ENCODE measurements at regions not wholly inside any gene's neighbourhood (a gene's known extent, or its start where the extent isn't known, plus 50 kb on each side); places are given as distances from the start of the nearest gene placed in this dataset.

DNA sequence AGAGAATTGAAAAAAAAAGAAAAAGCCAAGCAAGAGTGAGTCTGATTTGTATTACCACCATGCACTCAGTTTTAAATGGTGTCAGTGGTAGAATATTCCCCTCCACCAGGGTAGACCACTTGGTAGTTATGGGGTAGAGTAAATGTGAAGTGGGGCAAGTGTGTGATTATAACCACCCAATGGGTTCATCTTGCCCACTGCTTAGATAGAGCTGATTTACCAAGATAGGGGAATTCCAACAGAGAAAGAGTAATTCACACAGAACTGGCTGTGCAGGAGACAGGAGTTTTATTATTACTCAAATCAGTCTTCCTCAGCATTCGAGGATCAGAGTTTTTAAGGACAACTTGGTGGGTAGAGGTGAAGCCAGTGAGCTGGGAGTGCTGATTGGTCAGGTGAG, 113.3 kb upstream of the RAI14 start:
- Histone ChIP-seq H3K27ac (replicated peaks) (no peak overlapping the region), H3K27me3 (ENCODE audit: insufficient read depth, poor library complexity, severe bottlenecking) (peaks cover 4% of the 10 kb centered on the region), H3K4me3 (replicated peaks; ENCODE audit: insufficient read depth, low read length) (no peak overlapping the region)
- no peak for DNase-seq (ENCODE audit: low read depth in 1 of 2, low spot score in 1 of 2)
- no peak for TF ChIP-seq GABPA (IDR thresholded peaks at IDR 0.05; ENCODE audit: low read depth)
- TF ChIP-seq, protein P1, sequence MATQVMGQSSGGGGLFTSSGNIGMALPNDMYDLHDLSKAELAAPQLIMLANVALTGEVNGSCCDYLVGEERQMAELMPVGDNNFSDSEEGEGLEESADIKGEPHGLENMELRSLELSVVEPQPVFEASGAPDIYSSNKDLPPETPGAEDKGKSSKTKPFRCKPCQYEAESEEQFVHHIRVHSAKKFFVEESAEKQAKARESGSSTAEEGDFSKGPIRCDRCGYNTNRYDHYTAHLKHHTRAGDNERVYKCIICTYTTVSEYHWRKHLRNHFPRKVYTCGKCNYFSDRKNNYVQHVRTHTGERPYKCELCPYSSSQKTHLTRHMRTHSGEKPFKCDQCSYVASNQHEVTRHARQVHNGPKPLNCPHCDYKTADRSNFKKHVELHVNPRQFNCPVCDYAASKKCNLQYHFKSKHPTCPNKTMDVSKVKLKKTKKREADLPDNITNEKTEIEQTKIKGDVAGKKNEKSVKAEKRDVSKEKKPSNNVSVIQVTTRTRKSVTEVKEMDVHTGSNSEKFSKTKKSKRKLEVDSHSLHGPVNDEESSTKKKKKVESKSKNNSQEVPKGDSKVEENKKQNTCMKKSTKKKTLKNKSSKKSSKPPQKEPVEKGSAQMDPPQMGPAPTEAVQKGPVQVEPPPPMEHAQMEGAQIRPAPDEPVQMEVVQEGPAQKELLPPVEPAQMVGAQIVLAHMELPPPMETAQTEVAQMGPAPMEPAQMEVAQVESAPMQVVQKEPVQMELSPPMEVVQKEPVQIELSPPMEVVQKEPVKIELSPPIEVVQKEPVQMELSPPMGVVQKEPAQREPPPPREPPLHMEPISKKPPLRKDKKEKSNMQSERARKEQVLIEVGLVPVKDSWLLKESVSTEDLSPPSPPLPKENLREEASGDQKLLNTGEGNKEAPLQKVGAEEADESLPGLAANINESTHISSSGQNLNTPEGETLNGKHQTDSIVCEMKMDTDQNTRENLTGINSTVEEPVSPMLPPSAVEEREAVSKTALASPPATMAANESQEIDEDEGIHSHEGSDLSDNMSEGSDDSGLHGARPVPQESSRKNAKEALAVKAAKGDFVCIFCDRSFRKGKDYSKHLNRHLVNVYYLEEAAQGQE (IDR thresholded peaks at IDR 0.05; ENCODE audit: insufficient replicate concordance, low read depth): no peak
- no peak for TF ChIP-seq POLR2AphosphoS5 (IDR thresholded peaks at IDR 0.05; ENCODE audit: low read depth)
- TF ChIP-seq SPI1 (IDR thresholded peaks at IDR 0.05; ENCODE audit: borderline replicate concordance, low read depth): no peak
- no peak for TF ChIP-seq CTCF (IDR thresholded peaks at IDR 0.05; ENCODE audit: insufficient read depth, low read length)

- no peak for DNase-seq (ENCODE audit: low read depth in 1 of 2, low spot score in 1 of 2)
Observed at GRCh38 chr5:34543687-34544086, 112.4 kb upstream of the RAI14 start.

GRCh38 chr5:34544403-34544802, 111.7 kb upstream of the RAI14 start:
- TF ChIP-seq SPI1 (IDR thresholded peaks at IDR 0.05; ENCODE audit: borderline replicate concordance, low read depth) (no peak), POLR2AphosphoS5 (IDR thresholded peaks at IDR 0.05; ENCODE audit: low read depth) (no peak), CTCF (IDR thresholded peaks at IDR 0.05; ENCODE audit: insufficient read depth, low read length) (no peak), GABPA (IDR thresholded peaks at IDR 0.05; ENCODE audit: low read depth) (no peak)
- TF ChIP-seq, protein P1 (IDR thresholded peaks at IDR 0.05; ENCODE audit: insufficient replicate concordance, low read depth): no peak
- no peak overlapping the region for H3K4me3 ChIP-seq (replicated peaks; ENCODE audit: insufficient read depth, low read length)
- DNase-seq (ENCODE audit: low read depth in 1 of 2, low spot score in 1 of 2): no peak
- H3K27ac ChIP-seq (replicated peaks): no peak overlapping the region
- H3K27me3 ChIP-seq (ENCODE audit: insufficient read depth, poor library complexity, severe bottlenecking): peaks cover 2% of the 10 kb centered on the region

More at GRCh38 chr5:34543687-34544086, 112.4 kb upstream of the RAI14 start:
- no peak overlapping the region for H3K4me3 ChIP-seq (replicated peaks; ENCODE audit: insufficient read depth, low read length)
- TF ChIP-seq GABPA (IDR thresholded peaks at IDR 0.05; ENCODE audit: low read depth): no peak
- TF ChIP-seq CTCF (IDR thresholded peaks at IDR 0.05; ENCODE audit: insufficient read depth, low read length): no peak
- TF ChIP-seq POLR2AphosphoS5 (IDR thresholded peaks at IDR 0.05; ENCODE audit: low read depth): no peak
- TF ChIP-seq, protein P1 (IDR thresholded peaks at IDR 0.05; ENCODE audit: insufficient replicate concordance, low read depth): no peak
- no peak for TF ChIP-seq SPI1 (IDR thresholded peaks at IDR 0.05; ENCODE audit: borderline replicate concordance, low read depth)
- peaks cover 4% of the 10 kb centered on the region for H3K27me3 ChIP-seq (ENCODE audit: insufficient read depth, poor library complexity, severe bottlenecking)
- H3K27ac ChIP-seq (replicated peaks): no peak overlapping the region

Measured in HL-60 (cell line).